Mucosa of rectum (tissue), 2 donors: ENCODE measurements at regions not wholly inside any gene's neighbourhood (a gene's known extent, or its start where the extent isn't known, plus 50 kb on each side); places are given as distances from the start of the nearest gene placed in this dataset.

Experiments
- H3K27ac ChIP-seq, 2 donors: one replicate each; pipeline ENCODE4 v1.7.0; 2013; ENCODE audit warnings: inconsistent platforms in 2 of 2, low read depth in 2 of 2, low read length in 2 of 2
- H3K27me3 ChIP-seq, 2 donors: one replicate each; pipeline ENCODE4 v1.7.0; 2013; ENCODE audit warnings: low read length in 2 of 2; ENCODE audit not compliant: control insufficient read depth in 2 of 2, insufficient read depth in 2 of 2
- H3K36me3 ChIP-seq, 2 donors: one replicate each; pipeline ENCODE4 v1.7.0; 2013; ENCODE audit warnings: low read length in 2 of 2; ENCODE audit not compliant: control insufficient read depth in 2 of 2, insufficient read depth in 2 of 2
- H3K4me1 ChIP-seq, 2 donors: one replicate each; pipeline ENCODE4 v1.7.0; 2013; ENCODE audit warnings: low read length in 2 of 2, mild to moderate bottlenecking in 1 of 2; ENCODE audit not compliant: control insufficient read depth in 2 of 2, insufficient read depth in 2 of 2
- H3K4me3 ChIP-seq, 2 donors: one replicate each; pipeline ENCODE4 v1.7.0; 2013; ENCODE audit warnings: low read length in 2 of 2
- H3K9ac ChIP-seq, 2 donors: one replicate each; pipeline ENCODE4 v1.7.0; 2013; ENCODE audit warnings: low read length in 2 of 2, low read depth in 1 of 2, mild to moderate bottlenecking in 1 of 2
- H3K9me3 ChIP-seq, 2 donors: one replicate each; pipeline ENCODE4 v1.7.0; 2013; ENCODE audit warnings: low read length in 2 of 2; ENCODE audit not compliant: control insufficient read depth in 2 of 2
- donor health status: healthy.
- donor health status: Normal muscosa, but diverticular disease.

- Histone ChIP-seq H3K27ac (no peak overlapping the region), H3K9ac (no peak overlapping the region), H3K36me3 (no peaks in the 10 kb centered on the region), H3K4me1 (no peaks in the 10 kb centered on the region), H3K9me3 (no peaks in the 10 kb centered on the region), H3K27me3 (no peaks in the 10 kb centered on the region), H3K4me3 (no peak overlapping the region)
Observed at GRCh38 chr1:96508233-96508632, 213.4 kb upstream of the PTBP2 start.

DNA sequence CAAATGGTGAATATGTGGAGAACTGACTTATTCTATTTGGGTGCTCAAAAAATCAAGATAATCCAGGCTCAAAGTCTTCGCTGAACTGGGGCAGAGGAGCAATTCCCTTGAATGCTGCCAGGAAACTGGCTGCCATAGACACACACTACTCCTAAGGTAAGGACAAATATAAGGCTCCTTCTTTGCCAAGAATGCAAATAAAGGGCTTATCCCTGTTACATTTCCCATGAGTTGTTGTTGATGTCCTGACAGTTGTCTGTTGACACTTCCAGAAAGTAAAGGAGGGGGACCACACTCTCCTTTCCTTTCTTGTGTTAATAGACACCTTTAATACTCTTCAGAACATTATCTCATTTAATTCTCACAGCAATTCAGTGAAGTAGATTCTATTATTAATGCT lies 212.2 kb upstream of the PTBP2 start:
- H3K9me3 ChIP-seq, result no peaks in the 10 kb centered on the region
- H3K36me3 ChIP-seq, result no peaks in the 10 kb centered on the region
- H3K4me3 ChIP-seq, result no peak overlapping the region
- H3K27ac ChIP-seq, result no peak overlapping the region
- H3K27me3 ChIP-seq, result no peaks in the 10 kb centered on the region
- H3K4me1 ChIP-seq, result no peaks in the 10 kb centered on the region
- no peak overlapping the region for H3K9ac ChIP-seq

DNA sequence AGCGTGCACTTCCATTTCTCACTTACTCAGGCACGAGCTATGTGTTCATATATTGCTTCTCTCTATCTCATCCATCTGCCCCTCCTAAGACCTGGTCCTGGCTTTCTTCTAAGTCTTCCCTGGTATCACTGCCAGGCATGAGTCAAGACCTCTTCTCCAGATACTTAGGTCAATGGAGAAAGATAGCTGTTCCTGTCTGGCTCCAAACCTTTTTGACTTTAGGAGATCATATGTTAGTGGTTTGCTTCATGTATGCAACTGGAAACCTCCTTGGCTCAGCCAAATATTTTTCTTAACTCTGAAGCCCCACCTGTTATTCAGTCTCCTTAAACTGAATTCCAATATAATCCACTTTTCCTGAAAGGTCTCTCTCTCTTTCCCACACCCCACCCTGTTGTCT lies 211.6 kb upstream of the PTBP2 start:
- H3K4me1 ChIP-seq, result no peaks in the 10 kb centered on the region
- no peaks in the 10 kb centered on the region for H3K36me3 ChIP-seq
- no peak overlapping the region for H3K9ac ChIP-seq
- H3K9me3 ChIP-seq, result no peaks in the 10 kb centered on the region
- no peaks in the 10 kb centered on the region for H3K27me3 ChIP-seq
- H3K4me3 ChIP-seq, result no peak overlapping the region
- no peak overlapping the region for H3K27ac ChIP-seq

DNA sequence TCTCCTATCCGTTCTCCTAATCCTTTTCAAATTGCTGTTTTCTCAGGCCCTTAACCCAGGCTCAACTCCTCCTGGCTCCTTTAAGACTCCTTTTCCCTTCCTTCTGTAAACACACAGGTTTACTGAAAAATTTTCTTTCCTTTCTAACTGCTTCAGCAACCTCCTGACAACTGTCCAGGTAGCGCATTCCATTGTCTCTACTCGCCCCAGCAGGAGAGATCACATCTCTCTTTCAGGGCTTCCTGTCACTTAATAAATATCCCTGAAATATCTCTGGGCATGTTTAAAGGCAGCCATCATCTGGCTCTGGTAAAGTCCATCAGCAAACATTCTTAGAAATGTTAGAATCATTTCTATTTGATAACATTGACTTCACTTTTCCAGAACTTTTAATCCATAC lies 211.2 kb upstream of the PTBP2 start:
- H3K4me1 ChIP-seq, result no peaks in the 10 kb centered on the region
- H3K27me3 ChIP-seq, result no peaks in the 10 kb centered on the region
- no peaks in the 10 kb centered on the region for H3K36me3 ChIP-seq
- no peak overlapping the region for H3K4me3 ChIP-seq
- no peaks in the 10 kb centered on the region for H3K9me3 ChIP-seq
- no peak overlapping the region for H3K27ac ChIP-seq
- H3K9ac ChIP-seq, result no peak overlapping the region

GRCh38 chr1:96510911-96511310 lies 210.7 kb upstream of the PTBP2 start:
- no peak overlapping the region for H3K4me3 ChIP-seq
- H3K9me3 ChIP-seq, result no peaks in the 10 kb centered on the region

DNA sequence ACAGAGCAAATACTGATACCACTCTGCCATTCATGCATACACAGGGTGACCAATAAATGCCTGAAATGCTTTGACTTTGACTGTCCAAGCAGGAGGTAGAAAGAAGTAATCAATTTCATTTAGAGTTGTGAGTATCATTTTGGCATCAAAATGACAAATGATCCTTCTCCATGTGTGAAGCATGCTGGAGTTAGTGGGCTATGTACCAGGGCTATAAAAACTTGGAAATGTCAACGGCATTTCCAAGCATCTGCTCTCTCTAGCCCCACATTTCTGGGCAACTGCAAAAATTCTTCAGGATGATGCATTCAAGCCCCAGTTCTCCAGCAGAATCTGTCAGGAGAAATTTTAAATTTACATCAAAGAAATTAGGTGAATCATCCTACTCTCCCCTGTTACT lies 208.4 kb upstream of the PTBP2 start:
- no peak overlapping the region for H3K4me3 ChIP-seq
- H3K4me1 ChIP-seq, result no peaks in the 10 kb centered on the region
- no peaks in the 10 kb centered on the region for H3K27me3 ChIP-seq
- H3K9me3 ChIP-seq, result no peaks in the 10 kb centered on the region
- H3K36me3 ChIP-seq, result no peaks in the 10 kb centered on the region
- no peak overlapping the region for H3K9ac ChIP-seq
- no peak overlapping the region for H3K27ac ChIP-seq

More at GRCh38 chr1:96510911-96511310, 210.7 kb upstream of the PTBP2 start:
- Histone ChIP-seq H3K27ac (no peak overlapping the region), H3K36me3 (no peaks in the 10 kb centered on the region), H3K9ac (no peak overlapping the region), H3K27me3 (no peaks in the 10 kb centered on the region), H3K4me1 (no peaks in the 10 kb centered on the region)

GRCh38 chr1:96515430-96515829 lies 206.2 kb upstream of the PTBP2 start:
- Histone ChIP-seq H3K9me3 (no peaks in the 10 kb centered on the region), H3K4me3 (no peak overlapping the region), H3K9ac (no peak overlapping the region)

DNA sequence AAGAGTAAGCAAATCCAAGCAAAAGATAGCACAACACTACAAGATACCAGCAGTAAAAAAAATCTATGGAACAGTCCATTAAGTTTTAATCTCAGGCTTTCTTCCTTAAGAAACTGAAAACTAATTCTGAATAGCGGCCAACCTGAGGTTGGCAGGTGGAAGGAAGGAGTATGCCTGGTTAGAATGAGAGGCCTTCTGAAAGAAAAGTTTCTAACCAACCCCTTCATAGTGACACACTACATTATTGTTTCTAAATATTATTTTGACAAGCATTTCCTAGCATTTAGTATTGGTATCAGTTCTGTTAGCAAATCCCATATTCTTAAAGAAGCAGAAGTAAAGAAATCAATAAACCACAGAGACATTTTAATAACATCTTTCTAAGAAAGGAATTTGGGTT lies 205.7 kb upstream of the PTBP2 start:
- no peaks in the 10 kb centered on the region for H3K36me3 ChIP-seq
- H3K9me3 ChIP-seq, result no peaks in the 10 kb centered on the region
- H3K4me1 ChIP-seq, result no peaks in the 10 kb centered on the region
- H3K4me3 ChIP-seq, result no peak overlapping the region
- H3K9ac ChIP-seq, result no peak overlapping the region
- H3K27ac ChIP-seq, result no peak overlapping the region
- no peaks in the 10 kb centered on the region for H3K27me3 ChIP-seq

More at GRCh38 chr1:96515430-96515829, 206.2 kb upstream of the PTBP2 start:
- Histone ChIP-seq H3K36me3 (no peaks in the 10 kb centered on the region), H3K27ac (no peak overlapping the region), H3K4me1 (no peaks in the 10 kb centered on the region), H3K27me3 (no peaks in the 10 kb centered on the region)

DNA sequence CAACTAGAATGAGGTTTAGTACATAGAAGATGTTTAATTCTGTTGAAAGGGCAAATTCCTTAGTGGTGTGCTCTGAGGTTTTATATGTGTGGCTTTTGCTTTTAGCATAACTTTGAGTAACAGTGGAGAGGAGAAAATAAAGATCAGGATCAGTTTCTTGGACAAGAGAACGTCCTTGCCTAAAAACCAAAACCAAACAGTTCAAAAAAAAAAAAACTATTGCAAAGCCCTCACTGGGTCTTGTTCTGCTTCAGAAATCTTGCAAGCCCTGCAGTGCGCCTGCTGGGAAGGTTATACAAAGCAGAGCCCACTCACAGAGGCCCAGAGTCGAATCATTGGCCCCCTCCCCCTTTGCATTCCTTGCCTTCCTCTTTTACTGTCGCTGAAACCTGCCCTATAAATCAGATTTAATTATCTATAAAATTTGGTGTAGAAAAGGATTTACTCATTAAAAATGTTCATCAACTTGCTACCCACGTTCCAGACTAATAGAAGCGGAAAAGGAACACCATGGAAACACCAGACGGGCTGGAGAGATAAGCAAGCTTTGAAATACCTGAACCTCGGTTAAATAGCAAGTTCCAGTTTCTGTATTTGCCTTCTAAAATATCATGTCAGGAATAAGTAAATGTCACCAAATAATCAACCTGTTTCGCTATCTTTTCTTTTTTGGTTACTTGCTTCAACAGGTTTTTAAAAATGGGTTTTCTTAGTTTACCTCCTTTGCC lies 201.6 kb upstream of the PTBP2 start:
- H3K4me3 ChIP-seq, result no peak overlapping the region
- no peak overlapping the region for H3K9ac ChIP-seq
- no peak overlapping the region for H3K27ac ChIP-seq
- H3K27me3 ChIP-seq, result no peaks in the 10 kb centered on the region
- no peaks in the 10 kb centered on the region for H3K4me1 ChIP-seq
- no peaks in the 10 kb centered on the region for H3K36me3 ChIP-seq
- no peaks in the 10 kb centered on the region for H3K9me3 ChIP-seq

DNA sequence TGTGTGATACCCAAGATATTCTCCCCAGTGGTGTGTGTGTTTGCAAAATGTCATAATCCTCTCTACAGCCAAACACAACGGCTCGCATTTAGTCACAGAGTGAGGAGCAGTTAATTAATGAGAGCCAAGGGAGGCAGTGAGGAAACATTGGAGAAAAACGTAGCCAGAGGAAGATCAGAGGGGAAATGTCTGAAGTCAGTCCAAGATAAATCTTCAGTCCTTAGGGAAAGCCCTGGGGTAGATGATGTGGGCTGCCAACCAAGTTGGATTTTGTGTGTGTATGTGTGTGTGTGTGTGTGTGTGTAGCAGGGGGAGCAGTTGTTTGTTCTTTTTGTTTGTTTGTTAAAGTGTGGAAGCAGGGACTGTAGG lies 201.0 kb upstream of the PTBP2 start:
- Histone ChIP-seq H3K9me3 (no peaks in the 10 kb centered on the region), H3K4me1 (no peaks in the 10 kb centered on the region), H3K27me3 (no peaks in the 10 kb centered on the region), H3K27ac (no peak overlapping the region), H3K4me3 (no peak overlapping the region), H3K36me3 (no peaks in the 10 kb centered on the region), H3K9ac (no peak overlapping the region)

DNA sequence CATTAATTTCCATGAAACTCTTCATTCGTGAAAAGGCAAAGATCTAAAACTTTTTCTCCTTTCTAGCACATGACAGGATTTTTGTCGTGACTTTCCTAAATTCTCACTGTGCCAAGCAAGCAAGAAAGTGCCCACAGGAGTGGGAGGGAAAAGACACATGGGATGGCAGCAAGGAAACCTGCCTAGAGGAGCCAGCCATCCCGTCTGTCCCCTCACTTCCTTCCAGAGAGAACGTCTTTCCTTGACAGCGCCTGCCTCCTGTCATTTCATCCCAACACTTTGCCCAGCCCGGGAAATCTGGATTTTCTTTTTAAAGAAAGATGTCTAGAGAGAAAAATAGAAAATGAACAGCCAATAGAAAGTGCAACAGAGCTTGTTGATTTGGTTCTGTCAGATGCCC lies 200.6 kb upstream of the PTBP2 start:
- no peak overlapping the region for H3K27ac ChIP-seq
- no peaks in the 10 kb centered on the region for H3K27me3 ChIP-seq
- no peaks in the 10 kb centered on the region for H3K36me3 ChIP-seq
- no peak overlapping the region for H3K4me3 ChIP-seq
- H3K4me1 ChIP-seq, result no peaks in the 10 kb centered on the region
- H3K9me3 ChIP-seq, result no peaks in the 10 kb centered on the region
- no peak overlapping the region for H3K9ac ChIP-seq
